ENCODE measurements at regions not wholly inside any gene's neighbourhood (a gene's known extent, or its start where the extent isn't known, plus 50 kb on each side); places are given as distances from the start of the nearest gene placed in this dataset.

GRCh38 chr12:125890366-125890905 lies 825.2 kb downstream of the AACS start:
- no peak overlapping the region for H3K4me3 ChIP-seq (ENCODE audit: low read length in 3 of 3)
- no peaks in the 10 kb centered on the region for H3K9me3 ChIP-seq (ENCODE audit: control insufficient read depth in 2 of 3, insufficient read depth in 1 of 3, low read length in 3 of 3)
- TF ChIP-seq CTCF (IDR thresholded peaks at IDR 0.05; ENCODE audit: borderline replicate concordance, extremely low read depth, insufficient read depth) = no peak
- intact Hi-C loops (cut with DNase I) = no loop called here
- H3K27me3 ChIP-seq (ENCODE audit: control insufficient read depth, insufficient read depth, low read length) = no peaks in the 10 kb centered on the region
- no peak overlapping the region for H3K9ac ChIP-seq (ENCODE audit: low read length in 3 of 3)
- FAIRE-seq (no peak), DNase-seq (no peak)
- H3K4me1 ChIP-seq (ENCODE audit: control insufficient read depth in 2 of 3, insufficient read depth in 2 of 3, low read depth in 1 of 3, low read length in 3 of 3) = no peaks in the 10 kb centered on the region
- no peaks in the 10 kb centered on the region for H3K36me3 ChIP-seq (ENCODE audit: control insufficient read depth in 2 of 3, insufficient read depth in 3 of 3, low read length in 3 of 3)
- H3K27ac ChIP-seq (ENCODE audit: low read depth in 2 of 2, low read length in 2 of 2) = no peak overlapping the region

DNA sequence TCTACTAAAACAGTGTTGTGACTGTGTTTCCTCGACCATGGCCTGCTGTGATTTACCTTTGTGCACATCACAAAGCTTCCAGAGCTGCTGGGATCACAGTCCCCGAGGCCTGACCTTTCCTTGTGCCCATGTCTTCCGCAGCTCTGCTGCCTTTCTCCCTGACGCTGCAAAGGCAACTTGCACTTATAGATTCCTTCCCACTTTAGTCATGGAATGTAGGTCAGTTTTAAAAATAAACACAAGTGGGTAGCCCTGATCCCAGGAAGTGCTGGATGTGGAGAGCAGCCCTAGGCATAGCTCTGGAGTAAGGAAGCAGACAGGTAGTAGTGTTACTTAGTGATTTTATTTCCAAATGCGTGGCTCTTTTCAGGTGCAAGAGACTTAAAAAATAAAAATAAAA lies 825.7 kb downstream of the AACS start:
- FAIRE-seq (no peak), DNase-seq (peak in 3 of 5 donors; percentile 4 to 15 (median 11))
- H3K4me1 ChIP-seq (ENCODE audit: control insufficient read depth in 2 of 3, insufficient read depth in 2 of 3, low read depth in 1 of 3, low read length in 3 of 3) = no peaks in the 10 kb centered on the region
- no peak overlapping the region for H3K4me3 ChIP-seq (ENCODE audit: low read length in 3 of 3)
- H3K9me3 ChIP-seq (ENCODE audit: control insufficient read depth in 2 of 3, insufficient read depth in 1 of 3, low read length in 3 of 3) = no peaks in the 10 kb centered on the region
- H3K27ac ChIP-seq (ENCODE audit: low read depth in 2 of 2, low read length in 2 of 2) = no peak overlapping the region
- H3K36me3 ChIP-seq (ENCODE audit: control insufficient read depth in 2 of 3, insufficient read depth in 3 of 3, low read length in 3 of 3) = no peaks in the 10 kb centered on the region
- no peaks in the 10 kb centered on the region for H3K27me3 ChIP-seq (ENCODE audit: control insufficient read depth, insufficient read depth, low read length)
- H3K9ac ChIP-seq (ENCODE audit: low read length in 3 of 3) = no peak overlapping the region
- TF ChIP-seq CTCF (IDR thresholded peaks at IDR 0.05; ENCODE audit: borderline replicate concordance, extremely low read depth, insufficient read depth) = no peak
- intact Hi-C loops (cut with DNase I) = no loop called here

- no peak for TF ChIP-seq CTCF (IDR thresholded peaks at IDR 0.05; ENCODE audit: borderline replicate concordance, extremely low read depth, insufficient read depth)
- no peaks in the 10 kb centered on the region for H3K27me3 ChIP-seq (ENCODE audit: control insufficient read depth, insufficient read depth, low read length)
- DNase-seq (no peak), FAIRE-seq (no peak)
- intact Hi-C loops (cut with DNase I) = no loop called here
- no peak overlapping the region for H3K9ac ChIP-seq (ENCODE audit: low read length in 3 of 3)
- H3K4me3 ChIP-seq (ENCODE audit: low read length in 3 of 3) = no peak overlapping the region
- H3K27ac ChIP-seq (ENCODE audit: low read depth in 2 of 2, low read length in 2 of 2) = no peak overlapping the region
- no peaks in the 10 kb centered on the region for H3K4me1 ChIP-seq (ENCODE audit: control insufficient read depth in 2 of 3, insufficient read depth in 2 of 3, low read depth in 1 of 3, low read length in 3 of 3)
- H3K36me3 ChIP-seq (ENCODE audit: control insufficient read depth in 2 of 3, insufficient read depth in 3 of 3, low read length in 3 of 3) = no peaks in the 10 kb centered on the region
- H3K9me3 ChIP-seq (ENCODE audit: control insufficient read depth in 2 of 3, insufficient read depth in 1 of 3, low read length in 3 of 3) = no peaks in the 10 kb centered on the region
Measured at GRCh38 chr12:125892276-125892675, 827.0 kb downstream of the AACS start.

GRCh38 chr12:125902991-125903390 lies 837.8 kb downstream of the AACS start:
- H3K9ac ChIP-seq (ENCODE audit: low read length in 3 of 3) = no peak overlapping the region
- no peak overlapping the region for H3K4me3 ChIP-seq (ENCODE audit: low read length in 3 of 3)
- TF ChIP-seq CTCF (IDR thresholded peaks at IDR 0.05; ENCODE audit: borderline replicate concordance, extremely low read depth, insufficient read depth) = no peak
- no peak for FAIRE-seq
- H3K27me3 ChIP-seq (ENCODE audit: control insufficient read depth, insufficient read depth, low read length) = no peaks in the 10 kb centered on the region
- no peaks in the 10 kb centered on the region for H3K36me3 ChIP-seq (ENCODE audit: control insufficient read depth in 2 of 3, insufficient read depth in 3 of 3, low read length in 3 of 3)
- no peaks in the 10 kb centered on the region for H3K4me1 ChIP-seq (ENCODE audit: control insufficient read depth in 2 of 3, insufficient read depth in 2 of 3, low read depth in 1 of 3, low read length in 3 of 3)
- H3K9me3 ChIP-seq (ENCODE audit: control insufficient read depth in 2 of 3, insufficient read depth in 1 of 3, low read length in 3 of 3) = no peaks in the 10 kb centered on the region
- H3K27ac ChIP-seq (ENCODE audit: low read depth in 2 of 2, low read length in 2 of 2) = no peak overlapping the region
- intact Hi-C loops (cut with DNase I) = no loop called here
- DNase-seq = no peak
